Loucy (cell line): ENCODE measurements at regions not wholly inside any gene's neighbourhood (a gene's known extent, or its start where the extent isn't known, plus 50 kb on each side); places are given as distances from the start of the nearest gene placed in this dataset.

Experiments
- EZH2phosphoT487 ChIP-seq: fragments of 200-600 bp; IDR thresholded peaks from 2 replicates; pipeline ENCODE4 v1.6.1; 2018; ENCODE audit warnings: antibody characterized with exemption, mild to moderate bottlenecking, moderate library complexity, borderline replicate concordance
- TF ChIP-seq, protein P1 (sequence below): fragments of 200-600 bp; sonication (generic); conservative IDR thresholded peaks from 2 replicates; pipeline ENCODE4 v1.5.1; 2014; ENCODE audit warnings: mild to moderate bottlenecking, antibody characterized with exemption, low read length

DNA sequence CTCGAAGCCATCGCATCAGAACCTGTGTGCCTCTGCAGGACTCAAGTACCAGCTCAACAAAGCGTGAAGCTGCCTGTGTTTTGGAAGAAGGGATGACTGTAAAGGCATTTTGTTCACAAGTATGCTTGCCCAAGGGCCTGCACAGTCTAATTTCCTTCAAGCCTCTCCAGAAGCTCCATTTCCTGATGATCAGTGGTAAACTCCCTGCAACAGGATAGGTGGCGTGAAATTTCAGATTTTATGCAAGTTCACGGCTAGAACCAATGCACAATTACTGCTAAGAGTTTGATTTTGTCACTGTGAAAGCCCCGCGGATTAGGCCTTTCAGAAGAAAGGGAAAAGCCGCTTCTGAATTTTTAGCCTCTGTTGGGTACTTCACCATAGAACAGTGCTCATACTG, 89.2 kb upstream of the TAPT1 start:
- TF ChIP-seq, protein P1, sequence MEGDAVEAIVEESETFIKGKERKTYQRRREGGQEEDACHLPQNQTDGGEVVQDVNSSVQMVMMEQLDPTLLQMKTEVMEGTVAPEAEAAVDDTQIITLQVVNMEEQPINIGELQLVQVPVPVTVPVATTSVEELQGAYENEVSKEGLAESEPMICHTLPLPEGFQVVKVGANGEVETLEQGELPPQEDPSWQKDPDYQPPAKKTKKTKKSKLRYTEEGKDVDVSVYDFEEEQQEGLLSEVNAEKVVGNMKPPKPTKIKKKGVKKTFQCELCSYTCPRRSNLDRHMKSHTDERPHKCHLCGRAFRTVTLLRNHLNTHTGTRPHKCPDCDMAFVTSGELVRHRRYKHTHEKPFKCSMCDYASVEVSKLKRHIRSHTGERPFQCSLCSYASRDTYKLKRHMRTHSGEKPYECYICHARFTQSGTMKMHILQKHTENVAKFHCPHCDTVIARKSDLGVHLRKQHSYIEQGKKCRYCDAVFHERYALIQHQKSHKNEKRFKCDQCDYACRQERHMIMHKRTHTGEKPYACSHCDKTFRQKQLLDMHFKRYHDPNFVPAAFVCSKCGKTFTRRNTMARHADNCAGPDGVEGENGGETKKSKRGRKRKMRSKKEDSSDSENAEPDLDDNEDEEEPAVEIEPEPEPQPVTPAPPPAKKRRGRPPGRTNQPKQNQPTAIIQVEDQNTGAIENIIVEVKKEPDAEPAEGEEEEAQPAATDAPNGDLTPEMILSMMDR: no peak
- TF ChIP-seq EZH2phosphoT487: no peak
